ENCODE measurements at regions not wholly inside any gene's neighbourhood (a gene's known extent, or its start where the extent isn't known, plus 50 kb on each side); places are given as distances from the start of the nearest gene placed in this dataset.

DNA sequence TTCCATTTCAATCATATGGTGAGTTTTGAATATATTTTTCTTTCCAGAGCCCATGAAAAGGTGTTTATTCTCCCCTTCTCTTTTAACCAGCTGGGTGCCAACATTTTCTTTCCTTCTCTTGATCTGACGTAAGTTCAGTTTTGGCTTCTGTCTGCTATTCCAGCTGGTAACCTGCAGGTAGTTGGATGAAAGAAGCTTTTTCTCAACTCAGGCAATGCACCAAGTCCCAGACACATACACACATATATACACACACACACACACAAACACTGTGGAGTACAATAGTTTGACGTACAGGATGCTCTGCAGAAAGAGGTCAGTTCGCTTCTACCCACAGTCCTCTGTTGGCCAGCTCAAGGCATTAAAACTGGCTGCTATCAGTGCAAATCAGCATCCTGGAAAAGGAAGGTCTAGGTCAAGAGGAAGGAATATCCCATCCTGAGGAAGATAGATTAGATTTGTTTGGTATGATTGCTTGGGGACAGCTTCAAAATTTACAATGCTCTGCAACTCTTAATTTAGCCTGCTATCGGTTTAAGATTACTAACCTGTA, 214.3 kb upstream of the SEMA6A start:
- TF ChIP-seq, protein P1, sequence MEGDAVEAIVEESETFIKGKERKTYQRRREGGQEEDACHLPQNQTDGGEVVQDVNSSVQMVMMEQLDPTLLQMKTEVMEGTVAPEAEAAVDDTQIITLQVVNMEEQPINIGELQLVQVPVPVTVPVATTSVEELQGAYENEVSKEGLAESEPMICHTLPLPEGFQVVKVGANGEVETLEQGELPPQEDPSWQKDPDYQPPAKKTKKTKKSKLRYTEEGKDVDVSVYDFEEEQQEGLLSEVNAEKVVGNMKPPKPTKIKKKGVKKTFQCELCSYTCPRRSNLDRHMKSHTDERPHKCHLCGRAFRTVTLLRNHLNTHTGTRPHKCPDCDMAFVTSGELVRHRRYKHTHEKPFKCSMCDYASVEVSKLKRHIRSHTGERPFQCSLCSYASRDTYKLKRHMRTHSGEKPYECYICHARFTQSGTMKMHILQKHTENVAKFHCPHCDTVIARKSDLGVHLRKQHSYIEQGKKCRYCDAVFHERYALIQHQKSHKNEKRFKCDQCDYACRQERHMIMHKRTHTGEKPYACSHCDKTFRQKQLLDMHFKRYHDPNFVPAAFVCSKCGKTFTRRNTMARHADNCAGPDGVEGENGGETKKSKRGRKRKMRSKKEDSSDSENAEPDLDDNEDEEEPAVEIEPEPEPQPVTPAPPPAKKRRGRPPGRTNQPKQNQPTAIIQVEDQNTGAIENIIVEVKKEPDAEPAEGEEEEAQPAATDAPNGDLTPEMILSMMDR (IDR thresholded peaks at IDR 0.05; ENCODE audit: low read length, missing control alignments), result no peak
- DNase-seq (ENCODE audit: low read depth), result no peak
- no peak overlapping the region for H3K4me3 ChIP-seq (replicated peaks; ENCODE audit: low read depth, low read length)

DNA sequence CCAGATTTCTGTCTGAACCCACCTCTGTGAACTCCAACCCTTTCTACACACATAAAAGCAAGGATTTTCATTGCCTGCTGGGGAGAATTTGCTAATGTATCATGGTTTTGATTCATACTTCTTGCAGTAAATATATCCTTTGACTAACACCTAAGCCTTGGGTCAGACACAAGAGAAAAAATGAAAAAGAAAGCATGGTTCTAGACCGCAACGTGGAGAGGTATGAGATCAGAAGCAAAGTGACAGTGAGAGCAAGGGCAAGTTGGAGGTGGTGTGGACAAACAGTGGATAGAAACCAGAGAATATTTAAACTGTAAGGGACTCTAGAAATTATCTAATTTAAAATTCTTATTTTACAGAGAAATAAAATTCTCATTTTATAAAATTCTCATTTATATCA, 212.9 kb upstream of the SEMA6A start:
- TF ChIP-seq, protein P1 (IDR thresholded peaks at IDR 0.05; ENCODE audit: low read length, missing control alignments), result no peak
- H3K4me3 ChIP-seq (replicated peaks; ENCODE audit: low read depth, low read length), result no peak overlapping the region

DNA sequence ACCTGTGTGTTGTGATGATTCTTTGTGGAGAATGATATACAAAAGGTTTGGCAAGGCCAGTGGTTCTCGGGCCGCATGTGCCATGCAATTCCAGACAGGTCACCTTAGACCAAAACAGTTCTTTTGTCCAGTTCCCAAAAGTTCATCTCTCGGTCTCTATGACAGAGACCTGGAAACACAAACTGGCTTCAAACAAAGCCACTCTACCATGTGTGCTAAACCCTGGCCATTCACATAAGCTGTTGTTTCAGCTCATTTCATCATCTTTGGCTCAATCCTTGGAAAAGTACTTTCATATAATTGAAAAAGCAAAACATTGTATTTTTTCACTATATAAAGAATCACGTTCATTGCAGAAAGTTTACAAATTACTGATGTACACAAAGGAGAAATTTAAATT, 210.5 kb upstream of the SEMA6A start:
- H3K4me3 ChIP-seq (replicated peaks; ENCODE audit: low read depth, low read length), result no peak overlapping the region
- TF ChIP-seq, protein P1 (IDR thresholded peaks at IDR 0.05; ENCODE audit: low read length, missing control alignments), result no peak
- DNase-seq (ENCODE audit: low read depth), result no peak

More for the DNA sequence above, 212.9 kb upstream of the SEMA6A start:
- DNase-seq (ENCODE audit: low read depth), result no peak

DNA sequence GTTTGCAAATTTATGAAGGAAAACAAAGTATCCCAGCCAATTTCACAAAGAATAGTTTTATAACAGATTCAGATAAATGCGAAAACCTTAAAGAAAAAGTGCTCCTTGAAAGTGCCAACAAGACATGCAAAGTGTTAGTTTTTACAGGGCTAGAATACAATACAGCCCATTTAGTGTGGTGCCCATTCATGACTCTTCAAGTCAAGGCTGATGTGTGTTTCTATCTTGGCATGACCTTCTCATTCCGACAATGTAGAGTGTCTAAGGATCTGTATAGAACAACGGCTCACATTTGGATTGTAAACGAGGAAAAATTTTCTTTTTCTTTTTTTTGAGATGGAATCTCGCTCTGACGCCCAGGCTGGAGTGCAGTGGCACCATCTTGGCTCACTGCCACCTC, 205.2 kb upstream of the SEMA6A start:
- H3K4me3 ChIP-seq (replicated peaks; ENCODE audit: low read depth, low read length), result no peak overlapping the region
- DNase-seq (ENCODE audit: low read depth), result no peak
- TF ChIP-seq, protein P1 (IDR thresholded peaks at IDR 0.05; ENCODE audit: low read length, missing control alignments), result no peak

DNA sequence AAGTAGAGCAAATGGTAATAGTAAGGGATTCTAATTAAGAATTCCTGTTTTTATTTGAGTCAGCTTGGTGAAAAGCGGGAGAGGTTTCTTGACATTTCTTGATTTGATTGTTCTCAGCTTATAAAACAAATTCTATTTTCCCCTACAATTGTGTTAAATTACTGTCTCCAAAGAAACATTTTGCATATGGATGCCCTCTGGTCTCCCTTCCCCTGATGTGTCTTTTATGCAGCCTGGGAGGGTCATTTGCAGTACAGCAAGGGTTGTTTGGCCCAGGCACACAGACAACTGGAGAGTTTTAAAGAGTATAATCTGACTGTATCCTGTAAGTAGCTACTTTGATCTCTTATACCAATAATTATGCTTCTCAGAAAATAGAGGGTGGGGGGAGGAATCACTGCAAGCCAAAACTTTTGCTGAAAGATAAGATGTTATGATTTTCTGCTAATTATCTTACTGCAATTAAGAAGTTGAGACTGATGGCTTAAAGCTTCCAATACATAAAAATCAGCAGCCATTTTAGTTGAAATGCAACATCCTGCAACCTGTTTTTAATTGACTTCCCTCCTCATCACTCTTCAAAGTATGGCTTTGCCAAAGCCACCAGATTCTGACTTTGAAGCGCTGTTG, 204.1 kb upstream of the SEMA6A start:
- no peak overlapping the region for H3K4me3 ChIP-seq (replicated peaks; ENCODE audit: low read depth, low read length)
- DNase-seq (ENCODE audit: low read depth), result no peak
- TF ChIP-seq, protein P1 (IDR thresholded peaks at IDR 0.05; ENCODE audit: low read length, missing control alignments), result no peak

DNA sequence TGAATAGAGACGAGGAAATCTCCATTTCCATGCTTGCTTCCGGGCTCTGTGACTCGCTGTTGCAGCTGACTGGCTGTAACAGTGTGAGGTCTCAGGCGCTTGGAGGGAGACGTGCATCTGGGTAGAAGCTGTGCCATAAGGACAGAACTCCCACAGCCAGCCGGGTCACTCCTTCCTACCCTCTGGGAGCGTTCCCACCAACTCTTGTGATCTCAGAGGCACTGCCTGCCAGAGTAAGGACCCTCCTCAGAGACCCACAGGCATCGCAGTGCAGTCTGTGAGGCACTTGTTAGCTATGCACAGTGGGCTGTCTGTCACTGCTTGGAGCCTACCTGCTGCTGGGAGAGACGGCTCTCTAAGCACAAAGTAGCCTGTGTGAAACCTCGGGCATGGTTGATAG, 203.4 kb upstream of the SEMA6A start:
- TF ChIP-seq, protein P1 (IDR thresholded peaks at IDR 0.05; ENCODE audit: low read length, missing control alignments), result no peak
- no peak for DNase-seq (ENCODE audit: low read depth)

DNA sequence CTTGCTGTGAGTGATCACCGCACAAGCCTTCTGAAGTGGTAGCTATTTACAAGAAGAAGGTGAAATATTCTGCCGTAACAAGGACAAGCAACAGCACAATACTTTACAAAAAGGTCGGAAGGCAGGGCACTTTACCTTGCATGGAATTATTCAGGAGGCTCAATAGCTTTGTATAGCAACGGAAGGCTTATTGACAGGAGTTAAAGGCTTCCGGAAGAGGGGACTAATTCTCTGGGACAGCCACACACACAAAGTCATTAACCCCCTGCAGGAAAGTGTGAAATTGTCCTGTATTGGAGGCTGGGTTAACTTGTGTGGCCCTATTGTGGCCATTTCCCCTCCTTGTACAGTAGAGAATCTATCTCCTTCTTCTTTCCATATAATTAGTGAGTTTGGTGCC, 199.3 kb upstream of the SEMA6A start:
- TF ChIP-seq, protein P1 (IDR thresholded peaks at IDR 0.05; ENCODE audit: low read length, missing control alignments), result no peak
- H3K4me3 ChIP-seq (replicated peaks; ENCODE audit: low read depth, low read length), result no peak overlapping the region
- DNase-seq (ENCODE audit: low read depth), result no peak

More for the DNA sequence above, 203.4 kb upstream of the SEMA6A start:
- no peak overlapping the region for H3K4me3 ChIP-seq (replicated peaks; ENCODE audit: low read depth, low read length)
